ENCODE measurements at regions not wholly inside any gene's neighbourhood (a gene's known extent, or its start where the extent isn't known, plus 50 kb on each side); places are given as distances from the start of the nearest gene placed in this dataset.

DNA sequence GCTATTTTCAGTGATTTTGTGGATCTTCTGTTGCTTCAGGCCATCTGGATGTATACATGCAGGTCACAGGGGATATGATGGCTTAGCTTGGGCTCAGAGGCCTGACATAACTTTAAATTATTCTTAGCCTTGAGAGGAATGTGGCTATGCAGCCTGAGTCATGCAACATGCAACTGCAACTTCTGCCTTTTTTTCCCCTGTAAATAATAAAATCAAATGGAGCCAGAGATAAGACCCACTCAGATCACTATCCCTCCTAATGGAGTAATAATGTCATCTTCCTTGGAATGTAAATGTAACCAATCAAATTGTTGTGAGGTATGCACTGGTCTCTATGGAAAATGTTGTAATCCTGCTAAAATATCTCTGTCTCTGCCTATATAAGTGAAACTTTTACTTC, 54.9 kb downstream of the MAGEB17 start:
- DNase-seq (ENCODE audit: low spot score) = no peak

DNA sequence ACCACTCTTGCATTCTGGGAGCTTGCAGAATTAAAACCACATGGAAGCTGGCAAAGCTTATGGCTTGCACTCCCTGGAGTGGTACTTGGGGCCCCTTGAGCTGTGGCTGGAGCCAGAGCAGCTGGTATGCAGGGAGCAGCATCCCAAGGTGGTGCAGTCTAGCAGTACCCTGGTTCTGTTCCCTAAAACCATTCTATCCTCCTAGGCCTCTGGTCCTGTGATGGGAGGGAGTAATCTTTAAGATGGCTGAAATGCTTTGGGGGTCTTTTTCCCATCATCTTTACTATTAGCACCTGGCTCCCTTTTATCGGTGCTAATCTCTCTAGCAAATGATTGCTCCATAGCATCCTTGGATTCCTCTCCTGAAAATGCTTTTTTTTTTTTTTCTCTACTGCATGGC, 56.1 kb downstream of the MAGEB17 start:
- DNase-seq (ENCODE audit: low spot score) = no peak

DNA sequence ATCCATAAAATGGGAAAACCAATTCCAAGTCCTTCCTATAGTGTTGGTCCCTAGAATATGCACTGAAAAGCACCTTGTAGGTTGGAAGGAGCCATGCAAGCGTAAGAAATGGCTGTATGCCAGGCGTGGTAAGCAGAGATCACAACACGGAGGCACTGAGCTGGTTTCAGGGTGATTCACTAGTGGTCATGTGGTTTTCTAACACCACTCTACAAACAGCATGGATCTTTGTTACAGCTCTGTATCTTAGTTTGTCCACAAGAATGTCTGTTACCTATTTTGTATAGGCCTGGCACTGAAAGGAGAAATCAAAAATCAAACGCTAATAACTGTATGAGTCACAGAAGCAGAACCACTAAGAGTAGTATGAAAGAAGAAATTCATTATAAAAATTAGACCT, 71.9 kb downstream of the MAGEB17 start:
- DNase-seq (ENCODE audit: low spot score) = no peak

DNA sequence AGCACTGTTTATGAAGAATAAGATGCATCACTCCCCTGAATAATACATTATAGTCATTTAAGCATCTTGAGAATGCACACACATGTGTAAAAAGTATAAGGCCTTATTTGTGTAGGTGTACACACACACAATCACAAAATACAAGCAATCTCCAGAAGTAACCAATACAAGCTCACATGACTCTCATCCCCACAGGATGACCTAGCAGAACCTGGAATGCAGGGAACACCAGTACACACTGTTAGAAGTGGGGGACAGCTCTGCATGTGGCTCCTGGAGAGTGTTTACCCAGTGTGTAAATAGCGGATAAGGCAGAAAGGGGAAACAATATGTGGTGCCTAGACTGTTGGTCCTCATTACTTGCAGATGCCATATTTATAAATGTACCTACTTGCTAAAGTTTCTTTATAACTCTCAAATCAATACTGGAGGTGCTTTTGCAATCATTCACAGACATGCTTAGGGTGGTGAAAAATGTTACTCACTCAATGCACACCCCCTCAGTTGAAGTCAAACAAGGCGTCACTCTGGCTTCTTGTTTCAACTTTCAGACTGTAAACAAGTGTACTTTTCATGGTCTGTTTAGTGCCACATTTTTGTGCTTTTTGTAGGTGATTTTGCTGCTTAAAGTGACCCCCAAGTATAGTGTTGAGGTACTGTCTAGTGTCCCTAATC, 73.1 kb downstream of the MAGEB17 start:
- DNase-seq (ENCODE audit: low spot score) = no peak

DNA sequence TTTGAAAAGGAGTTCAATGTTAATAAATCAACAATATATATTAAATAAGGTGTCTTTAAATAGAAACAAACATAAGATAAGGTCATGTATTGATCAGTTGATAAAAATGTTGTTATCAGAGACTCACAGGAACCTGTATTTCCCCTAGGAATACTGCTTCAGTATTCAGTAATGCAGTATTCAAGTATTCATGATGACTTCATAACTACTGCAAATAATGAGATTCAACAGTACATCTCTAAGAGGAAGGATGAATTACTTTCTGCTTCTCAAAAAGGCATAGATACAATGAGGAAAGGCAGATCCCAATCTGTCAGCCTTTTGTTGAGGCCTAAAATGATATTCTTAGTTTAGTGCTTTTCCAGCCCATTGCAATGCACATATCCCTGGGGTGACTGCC, 73.7 kb downstream of the MAGEB17 start:
- no peak for DNase-seq (ENCODE audit: low spot score)

DNA sequence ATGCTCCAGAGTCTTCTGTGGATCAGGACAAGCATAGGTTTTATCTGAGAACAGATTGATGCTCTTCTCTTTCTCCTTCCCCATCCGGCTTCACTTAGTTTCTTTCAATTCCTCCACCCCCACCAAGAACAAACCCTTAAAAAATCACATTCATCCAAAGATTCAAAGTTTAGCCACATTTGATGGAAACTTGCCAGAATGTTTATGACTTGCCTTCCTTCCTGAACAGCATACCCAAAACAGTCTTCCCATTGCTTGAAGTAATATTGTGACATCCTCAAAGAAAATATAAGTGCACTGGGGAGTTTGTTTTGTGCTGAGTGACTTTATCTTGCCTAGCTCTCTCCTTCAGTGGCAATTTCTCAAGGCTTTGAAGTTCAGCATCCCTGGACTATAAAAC, 83.0 kb downstream of the MAGEB17 start:
- no peak for DNase-seq (ENCODE audit: low spot score)

GRCh38 chrX:16251782-16252181, 84.5 kb downstream of the MAGEB17 start:
- no peak for DNase-seq (ENCODE audit: low spot score)

GRCh38 chrX:16258882-16259281, 91.6 kb downstream of the MAGEB17 start:
- DNase-seq (ENCODE audit: low spot score) = no peak

DNA sequence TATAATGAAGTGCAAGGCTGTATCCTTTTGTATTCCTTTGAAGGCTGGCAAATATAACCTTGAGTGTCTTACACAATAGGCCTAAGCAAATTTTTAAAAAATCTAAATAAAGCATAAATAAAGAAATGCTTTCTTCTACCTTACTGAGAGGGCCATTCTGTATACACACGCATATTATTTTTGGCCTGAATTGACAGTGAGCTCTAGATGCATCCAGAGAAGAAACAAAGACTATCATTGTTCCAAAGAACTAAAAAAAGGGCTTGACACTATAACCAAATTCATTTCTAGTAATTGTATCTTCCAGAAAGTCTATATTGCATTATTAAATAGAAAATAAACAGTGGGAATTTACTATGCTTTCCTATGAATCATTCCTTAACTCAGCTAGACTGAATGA, 100.2 kb downstream of the MAGEB17 start:
- no peak for DNase-seq (ENCODE audit: low spot score)

GRCh38 chrX:16268206-16268605, 100.9 kb downstream of the MAGEB17 start:
- DNase-seq (ENCODE audit: low spot score) = no peak

DNA sequence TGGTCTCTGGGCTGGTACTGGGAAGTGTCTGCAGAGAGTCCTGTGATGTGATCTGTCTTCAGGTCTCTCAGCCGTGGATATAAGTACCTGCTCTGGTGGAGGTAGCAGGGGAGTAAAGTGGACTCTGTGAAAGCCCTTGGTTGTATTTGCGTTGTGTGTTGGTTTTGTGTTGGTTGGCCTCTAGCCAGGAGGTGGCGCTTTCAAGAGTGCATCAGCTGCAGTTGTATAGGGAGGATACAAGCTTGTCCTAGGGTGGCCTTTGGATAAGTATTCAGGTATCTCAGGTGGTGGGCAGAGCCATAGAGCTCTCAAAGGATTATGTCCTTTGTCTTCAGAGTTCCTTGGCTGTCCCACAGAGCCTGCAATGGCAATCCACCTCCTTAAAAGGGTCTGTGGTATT, 111.6 kb downstream of the MAGEB17 start:
- no peak for DNase-seq (ENCODE audit: low spot score)

GRCh38 chrX:16282209-16282608, 114.9 kb downstream of the MAGEB17 start:
- DNase-seq (ENCODE audit: low spot score) = no peak

DNA sequence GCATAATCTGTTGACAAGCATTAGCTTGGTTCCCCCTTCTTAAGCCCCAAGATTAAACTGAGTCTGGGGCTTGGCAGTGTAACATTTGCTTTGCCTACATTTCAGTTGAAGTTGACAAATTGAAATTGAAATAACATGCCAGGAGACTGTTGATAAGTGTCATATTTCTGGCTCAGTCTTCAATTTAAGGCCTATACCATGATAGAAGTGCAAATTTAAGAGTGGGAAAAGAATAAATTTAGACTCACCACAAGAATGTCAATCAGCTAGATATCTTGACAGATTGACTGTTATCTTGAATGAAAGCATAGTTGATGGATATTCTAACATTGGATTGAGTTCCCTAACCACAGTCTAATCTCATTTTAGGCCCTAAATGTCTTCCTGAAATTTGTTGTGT, 117.6 kb downstream of the MAGEB17 start:
- no peak for DNase-seq (ENCODE audit: low spot score)

DNA sequence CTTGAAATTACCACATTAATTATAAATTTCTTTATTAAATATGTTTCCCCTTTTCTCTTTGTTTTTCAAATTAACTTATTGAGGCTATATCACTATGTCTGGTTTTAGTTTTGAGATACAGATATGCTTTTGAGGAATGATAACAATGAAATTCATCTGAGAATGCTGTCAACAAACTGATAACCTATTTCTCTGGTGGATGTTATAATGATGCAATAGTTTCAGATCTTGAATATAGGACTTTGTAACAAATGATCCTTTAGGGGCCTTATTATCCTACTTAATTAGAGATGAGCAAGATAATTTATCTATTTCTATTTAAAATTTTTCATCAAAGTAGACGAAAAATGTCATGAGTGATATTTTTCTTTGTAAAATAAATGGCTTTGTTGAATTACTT, 123.7 kb downstream of the MAGEB17 start:
- DNase-seq (ENCODE audit: low spot score) = no peak

DNA sequence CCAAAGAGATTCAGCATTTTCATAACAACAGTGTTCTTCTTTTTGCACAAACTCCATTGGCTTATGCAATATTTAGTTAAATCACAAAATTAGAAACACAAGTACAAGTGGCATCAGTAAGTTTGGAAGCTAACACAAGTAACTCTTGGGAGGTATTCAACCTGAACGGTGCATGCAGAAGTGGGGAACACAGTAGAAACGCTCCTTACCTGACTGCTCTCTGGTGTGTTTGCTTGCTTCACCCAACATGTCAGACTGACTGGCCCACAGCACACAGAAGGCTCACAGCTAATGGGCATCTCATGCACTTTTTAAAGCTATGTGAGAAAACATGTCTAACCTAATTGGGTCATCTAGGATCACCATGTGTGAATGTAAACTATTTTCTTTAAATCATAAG, 133.6 kb downstream of the MAGEB17 start:
- no peak for DNase-seq (ENCODE audit: low spot score)

GRCh38 chrX:16304751-16305150, 137.5 kb downstream of the MAGEB17 start:
- no peak for DNase-seq (ENCODE audit: low spot score)

DNA sequence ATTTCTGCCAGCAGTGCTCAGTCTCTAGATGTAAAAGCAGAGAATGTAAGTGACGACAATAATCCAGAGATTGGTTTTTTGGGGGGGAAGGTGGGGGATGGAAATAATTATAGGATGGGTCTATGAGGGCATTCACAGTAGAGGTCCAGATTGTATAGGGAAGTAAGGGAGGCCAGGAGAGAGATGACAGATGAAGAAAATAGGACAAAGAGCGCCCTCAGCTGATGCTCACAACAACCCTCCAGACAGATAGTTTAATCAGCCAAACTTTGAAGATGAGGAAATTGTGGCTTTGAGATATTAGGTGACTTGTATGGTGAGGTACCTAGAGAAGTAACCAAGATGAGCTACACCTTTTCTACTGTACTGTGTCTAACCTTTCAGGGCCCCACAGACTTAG, 137.9 kb downstream of the MAGEB17 start:
- no peak for DNase-seq (ENCODE audit: low spot score)

DNA sequence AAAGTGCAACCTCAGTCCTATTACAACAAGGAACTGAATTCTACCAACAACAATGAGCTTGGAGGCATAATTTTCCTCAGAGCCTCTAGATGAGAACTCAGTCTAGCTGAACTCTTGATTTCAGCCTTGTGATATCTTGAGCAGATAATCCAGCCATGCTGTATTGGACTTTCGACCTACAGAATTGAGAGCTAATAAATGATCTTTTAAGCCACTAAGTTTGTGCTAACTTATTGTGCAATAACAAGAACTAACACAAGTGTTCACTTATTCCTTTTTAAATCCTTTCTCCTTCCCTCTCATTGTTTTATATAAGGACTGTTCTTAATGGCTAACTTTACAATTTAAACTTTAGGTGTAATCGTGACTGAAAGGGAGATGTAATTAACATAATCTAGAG, 140.7 kb downstream of the MAGEB17 start:
- no peak for DNase-seq (ENCODE audit: low spot score)

DNA sequence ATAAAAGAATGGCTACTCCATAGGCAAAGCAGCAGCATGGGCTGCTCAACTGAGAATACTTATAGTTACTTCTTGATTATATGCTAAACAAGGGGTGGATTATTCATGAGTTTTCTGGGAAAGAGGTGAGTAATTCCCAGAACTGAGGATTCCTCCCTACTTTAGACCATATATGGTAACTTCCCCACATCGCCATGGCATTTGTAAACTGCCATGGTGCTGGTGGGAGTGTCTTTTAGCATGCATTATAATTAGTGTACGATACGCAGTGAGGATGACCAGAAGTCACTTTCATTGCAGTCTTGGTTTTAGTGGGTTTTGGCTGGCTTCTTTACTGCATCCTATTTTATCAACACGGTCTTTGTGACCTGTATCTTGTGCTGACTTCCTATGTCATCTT, 141.5 kb downstream of the MAGEB17 start:
- no peak for DNase-seq (ENCODE audit: low spot score)

- DNase-seq (ENCODE audit: low spot score) = no peak
These were observed 143.0 kb downstream of the MAGEB17 start for GRCh38 chrX:16310326-16310725.

DNA sequence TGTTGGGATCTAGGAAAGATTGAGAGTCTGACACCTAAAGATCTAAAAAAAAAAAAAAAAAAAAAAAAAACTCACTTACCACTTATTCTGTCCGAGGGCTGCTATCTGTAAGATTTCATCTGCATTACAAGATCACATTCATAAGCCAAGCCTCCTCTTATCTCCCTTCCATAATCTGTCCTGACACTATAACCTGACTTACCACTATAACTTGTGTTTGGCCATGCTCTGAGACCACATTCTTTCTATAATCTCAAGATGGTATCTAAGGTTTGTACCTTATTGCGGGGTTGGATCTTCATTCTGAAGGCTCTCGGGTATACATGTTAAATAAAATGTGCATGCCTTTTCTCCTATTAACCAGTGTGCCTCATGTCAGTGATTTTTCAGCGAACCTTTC, 144.4 kb downstream of the MAGEB17 start:
- no peak for DNase-seq (ENCODE audit: low spot score)

DNA sequence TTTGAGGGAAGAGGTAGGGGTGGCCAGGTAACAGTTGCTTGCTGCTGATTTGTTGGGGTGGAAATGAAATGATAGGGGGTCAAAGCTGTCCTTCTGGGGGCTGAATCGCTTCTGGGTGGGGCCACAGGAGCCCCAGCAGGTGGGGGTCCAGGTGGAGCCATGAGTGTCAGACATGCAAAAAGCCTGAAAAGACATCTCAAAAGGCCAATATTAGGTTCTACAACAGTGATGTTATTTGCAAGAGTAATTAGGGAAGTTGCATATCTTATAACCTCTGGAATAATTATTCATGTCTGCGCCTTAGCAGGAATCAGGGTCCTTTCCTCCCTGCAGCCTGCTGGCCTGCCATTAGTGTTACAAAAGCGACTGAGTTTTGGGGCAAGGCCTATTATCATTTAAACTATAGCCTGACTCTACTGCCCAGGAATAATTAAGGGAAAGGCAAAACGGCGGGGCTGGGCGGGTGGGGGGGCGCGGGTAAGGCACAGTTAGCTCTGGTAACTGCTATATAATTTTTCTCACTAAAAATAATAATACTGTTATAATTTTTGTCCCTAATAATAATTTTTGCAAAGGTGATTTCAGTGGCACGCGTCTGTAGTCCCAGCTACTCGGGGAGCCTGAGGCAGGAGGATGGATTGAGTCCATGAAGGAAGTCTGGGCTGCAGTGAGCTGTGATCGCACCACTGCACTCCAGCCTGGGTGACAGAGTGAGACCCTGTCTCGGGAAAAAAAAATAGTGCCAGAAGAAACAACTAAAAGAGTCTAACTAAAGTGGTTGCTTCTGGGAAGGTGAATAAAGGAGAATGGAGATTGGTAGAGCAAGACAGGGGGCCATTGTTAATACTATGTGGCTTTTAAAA, 145.7 kb downstream of the MAGEB17 start:
- DNase-seq (ENCODE audit: low spot score) = no peak

- DNase-seq (ENCODE audit: low spot score) = no peak
These were observed 149.1 kb downstream of the MAGEB17 start for GRCh38 chrX:16316331-16316730.

GRCh38 chrX:16319929-16320328, 152.6 kb downstream of the MAGEB17 start:
- DNase-seq (ENCODE audit: low spot score) = no peak

Measured in globus pallidus (tissue), 1 donor.